Stomach (tissue), 4 donors: ENCODE measurements at regions not wholly inside any gene's neighbourhood (a gene's known extent, or its start where the extent isn't known, plus 50 kb on each side); places are given as distances from the start of the nearest gene placed in this dataset.

Experiments used
- EP300 ChIP-seq: sonication (generic); formaldehyde crosslinking; IDR thresholded peaks from one replicate; pipeline ENCODE4 v1.6.1; 2017; ENCODE audit warnings: antibody characterized with exemption
- POLR2A ChIP-seq, 4 donors: fragments of 450-650 bp; IDR thresholded peaks; one replicate each; pipeline ENCODE4 v1.6.1; 2016; ENCODE audit warnings: antibody characterized with exemption in 4 of 4, control low read depth in 2 of 4, mild to moderate bottlenecking in 1 of 4, moderate library complexity in 1 of 4
- TF ChIP-seq, protein P1 (sequence below), 7 experiments: fragments of 450-650 bp in 4 of 7; fragments of 200-600 bp in 3 of 7; sonication (generic) in 3 of 7; IDR thresholded peaks; one replicate each; pipeline ENCODE4 v1.5.1; 2016 to 2019; ENCODE audit warnings: antibody characterized with exemption in 7 of 7, control low read depth in 2 of 7, mild to moderate bottlenecking in 1 of 7

DNA sequence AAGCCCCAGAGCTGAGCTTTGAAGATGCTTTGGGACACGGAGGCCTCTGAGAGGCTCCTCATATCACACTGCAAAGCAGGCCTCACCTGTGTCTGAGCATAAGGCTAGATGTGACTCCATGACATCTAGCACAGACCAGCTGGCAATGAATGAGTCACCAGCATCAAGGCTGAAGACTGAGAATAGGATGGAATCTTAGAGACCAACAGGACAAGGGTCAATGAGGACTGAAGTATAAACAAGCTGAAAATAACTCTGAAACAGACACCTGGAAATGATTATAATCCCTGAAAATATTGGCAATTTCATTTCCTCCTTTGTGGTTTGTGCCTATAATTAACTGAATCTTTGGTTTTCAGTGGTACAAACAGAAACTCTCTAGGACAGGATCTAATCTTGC, 87.1 kb upstream of the PRPS1 start:
- TF ChIP-seq, protein P1, sequence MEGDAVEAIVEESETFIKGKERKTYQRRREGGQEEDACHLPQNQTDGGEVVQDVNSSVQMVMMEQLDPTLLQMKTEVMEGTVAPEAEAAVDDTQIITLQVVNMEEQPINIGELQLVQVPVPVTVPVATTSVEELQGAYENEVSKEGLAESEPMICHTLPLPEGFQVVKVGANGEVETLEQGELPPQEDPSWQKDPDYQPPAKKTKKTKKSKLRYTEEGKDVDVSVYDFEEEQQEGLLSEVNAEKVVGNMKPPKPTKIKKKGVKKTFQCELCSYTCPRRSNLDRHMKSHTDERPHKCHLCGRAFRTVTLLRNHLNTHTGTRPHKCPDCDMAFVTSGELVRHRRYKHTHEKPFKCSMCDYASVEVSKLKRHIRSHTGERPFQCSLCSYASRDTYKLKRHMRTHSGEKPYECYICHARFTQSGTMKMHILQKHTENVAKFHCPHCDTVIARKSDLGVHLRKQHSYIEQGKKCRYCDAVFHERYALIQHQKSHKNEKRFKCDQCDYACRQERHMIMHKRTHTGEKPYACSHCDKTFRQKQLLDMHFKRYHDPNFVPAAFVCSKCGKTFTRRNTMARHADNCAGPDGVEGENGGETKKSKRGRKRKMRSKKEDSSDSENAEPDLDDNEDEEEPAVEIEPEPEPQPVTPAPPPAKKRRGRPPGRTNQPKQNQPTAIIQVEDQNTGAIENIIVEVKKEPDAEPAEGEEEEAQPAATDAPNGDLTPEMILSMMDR (IDR thresholded peaks at IDR 0.05), result no peak
- no peak for TF ChIP-seq EP300
- no peak for TF ChIP-seq POLR2A (IDR thresholded peaks at IDR 0.05)
